Gastroesophageal sphincter (tissue), 4 donors: ENCODE measurements at regions not wholly inside any gene's neighbourhood (a gene's known extent, or its start where the extent isn't known, plus 50 kb on each side); places are given as distances from the start of the nearest gene placed in this dataset.

Experiments
- ATAC-seq: fragments of 150-250 bp; one replicate; pipeline ENCODE4 v1.9.1; 2016; ENCODE audit warnings: mild to moderate bottlenecking, moderate library complexity
- H3K27ac ChIP-seq, 4 donors: fragments of 200-600 bp; sonication (generic) in 3 of 4; 1 replicate in 3 of 4; 2 replicates in 1 of 4; pipeline ENCODE4 v1.5.1; 2016 to 2019
- H3K27me3 ChIP-seq: fragments of 200-600 bp; sonication (generic); one replicate; pipeline ENCODE4 v1.5.1; 2019
- H3K36me3 ChIP-seq, 2 donors: fragments of 200-600 bp; sonication (generic); one replicate each; pipeline ENCODE4 v1.5.1; 2019; ENCODE audit warnings: control low read depth in 1 of 2
- H3K4me1 ChIP-seq, 3 donors: fragments of 200-600 bp; sonication (generic); 1 replicate in 2 of 3; 2 replicates in 1 of 3; pipeline ENCODE4 v1.5.1; 2016 to 2019; ENCODE audit warnings: control low read depth in 2 of 3
- H3K4me3 ChIP-seq, 2 donors: fragments of 200-600 bp; sonication (generic); one replicate each; pipeline ENCODE4 v1.5.1; 2019; ENCODE audit warnings: mild to moderate bottlenecking in 1 of 2, moderate library complexity in 1 of 2
- H3K9me3 ChIP-seq, 3 donors: fragments of 200-600 bp; sonication (generic); one replicate each; pipeline ENCODE4 v1.5.1; 2017 to 2019; ENCODE audit warnings: control low read depth in 2 of 3
- EP300 ChIP-seq: sonication (generic); formaldehyde crosslinking; IDR thresholded peaks from one replicate; pipeline ENCODE4 v1.6.1; 2017; ENCODE audit warnings: antibody characterized with exemption, mild to moderate bottlenecking
- POLR2A ChIP-seq, 2 donors: fragments of 450-650 bp; IDR thresholded peaks; one replicate each; pipeline ENCODE4 v1.6.1; 2017; ENCODE audit warnings: antibody characterized with exemption in 2 of 2, mild to moderate bottlenecking in 2 of 2, moderate library complexity in 1 of 2
- POLR2AphosphoS5 ChIP-seq: sonication (generic); formaldehyde crosslinking; IDR thresholded peaks from one replicate; pipeline ENCODE4 v1.6.1; 2017; ENCODE audit warnings: antibody characterized with exemption
- WGBS, 2 donors: methylation state at CpG; one replicate each; pipeline ENCODE4 v1.1.5; 2018; ENCODE audit warnings: low coverage in 1 of 2; 5-methylcytosine and 5-hydroxymethylcytosine counted together
- TF ChIP-seq, protein P1 (sequence below), 4 experiments: fragments of 200-600 bp in 2 of 4; fragments of 450-650 bp in 2 of 4; sonication (generic) in 1 of 4; IDR thresholded peaks; one replicate each; pipeline ENCODE4 v1.5.1; 2017 to 2019; ENCODE audit warnings: antibody characterized with exemption in 4 of 4, mild to moderate bottlenecking in 2 of 4, moderate library complexity in 2 of 4

DNA sequence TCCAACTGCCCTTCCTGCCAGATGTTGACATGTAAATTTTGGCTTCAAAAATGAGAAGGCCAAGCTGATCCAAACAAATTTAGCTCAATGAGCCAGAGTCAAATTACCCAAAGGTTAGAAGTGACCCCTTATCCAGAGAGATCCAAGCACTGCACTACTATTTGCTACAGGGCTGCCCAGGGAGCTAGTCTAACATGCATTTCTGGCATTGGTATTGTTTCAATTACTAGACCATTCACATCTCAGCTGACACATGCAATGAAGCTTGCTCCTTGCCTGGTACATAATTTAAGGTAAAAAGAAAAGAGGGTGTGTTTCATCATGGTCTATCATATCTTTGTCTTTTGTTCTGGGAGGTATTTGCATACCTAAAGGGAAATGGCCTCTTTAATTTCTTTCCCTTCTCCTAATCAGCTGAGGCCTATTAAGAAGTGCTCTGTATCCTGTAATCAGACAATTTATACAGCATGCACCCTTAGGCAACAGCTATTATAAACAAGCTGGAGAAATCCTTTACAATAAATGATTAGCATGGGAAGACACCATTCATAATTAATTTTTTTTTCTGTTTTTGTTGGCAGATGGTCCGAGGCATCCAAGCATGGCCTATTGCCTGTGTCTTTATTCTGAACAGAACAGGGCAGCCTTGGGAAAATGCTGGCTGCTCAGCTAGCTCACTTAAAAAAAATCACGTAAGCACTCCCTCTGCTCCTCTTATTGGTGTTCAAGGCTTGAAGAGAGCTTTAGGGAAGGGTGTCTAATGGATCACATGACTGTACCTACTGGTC is 161.5 kb upstream of the SALL1 start:
- Histone ChIP-seq H3K27me3 (no peaks in the 10 kb centered on the region), H3K27ac (no peak overlapping the region), H3K36me3 (no peaks in the 10 kb centered on the region), H3K4me1 (no peaks in the 10 kb centered on the region), H3K4me3 (no peak overlapping the region), H3K9me3 (peaks cover 0 to 13% (median 0%) of the 10 kb centered on the region in 3 donors)
- ATAC-seq, result no peak
- no peak for TF ChIP-seq POLR2AphosphoS5
- no peak for TF ChIP-seq POLR2A (IDR thresholded peaks at IDR 0.05)
- TF ChIP-seq, protein P1, sequence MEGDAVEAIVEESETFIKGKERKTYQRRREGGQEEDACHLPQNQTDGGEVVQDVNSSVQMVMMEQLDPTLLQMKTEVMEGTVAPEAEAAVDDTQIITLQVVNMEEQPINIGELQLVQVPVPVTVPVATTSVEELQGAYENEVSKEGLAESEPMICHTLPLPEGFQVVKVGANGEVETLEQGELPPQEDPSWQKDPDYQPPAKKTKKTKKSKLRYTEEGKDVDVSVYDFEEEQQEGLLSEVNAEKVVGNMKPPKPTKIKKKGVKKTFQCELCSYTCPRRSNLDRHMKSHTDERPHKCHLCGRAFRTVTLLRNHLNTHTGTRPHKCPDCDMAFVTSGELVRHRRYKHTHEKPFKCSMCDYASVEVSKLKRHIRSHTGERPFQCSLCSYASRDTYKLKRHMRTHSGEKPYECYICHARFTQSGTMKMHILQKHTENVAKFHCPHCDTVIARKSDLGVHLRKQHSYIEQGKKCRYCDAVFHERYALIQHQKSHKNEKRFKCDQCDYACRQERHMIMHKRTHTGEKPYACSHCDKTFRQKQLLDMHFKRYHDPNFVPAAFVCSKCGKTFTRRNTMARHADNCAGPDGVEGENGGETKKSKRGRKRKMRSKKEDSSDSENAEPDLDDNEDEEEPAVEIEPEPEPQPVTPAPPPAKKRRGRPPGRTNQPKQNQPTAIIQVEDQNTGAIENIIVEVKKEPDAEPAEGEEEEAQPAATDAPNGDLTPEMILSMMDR (IDR thresholded peaks at IDR 0.05), result no peak
- no peak for TF ChIP-seq EP300
- WGBS, 2 donors, result 22% methylated on average over 1 to 2 of the region's 2 CpGs

DNA sequence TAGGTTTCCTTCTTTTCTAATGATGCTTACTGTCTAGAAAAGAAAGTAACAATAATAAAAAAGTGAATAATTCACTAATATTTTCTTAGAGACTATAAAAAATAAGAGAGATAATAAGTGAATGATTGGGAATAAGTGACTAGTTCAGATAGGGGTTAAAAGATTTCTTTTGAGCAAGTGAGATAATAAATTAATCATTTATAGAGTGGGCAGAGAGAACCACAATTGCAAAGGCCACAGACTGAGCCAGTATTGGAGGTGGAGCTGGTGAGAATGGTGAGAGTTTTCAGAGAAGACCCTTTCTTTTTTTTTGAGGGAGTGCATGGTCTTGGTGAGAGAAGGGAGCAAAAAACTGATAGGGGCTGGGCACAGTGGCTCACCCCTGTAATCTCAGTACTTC is 159.1 kb upstream of the SALL1 start:
- Histone ChIP-seq H3K27ac (no peak overlapping the region), H3K9me3 (peaks cover 0 to 13% (median 0%) of the 10 kb centered on the region in 3 donors), H3K4me1 (no peaks in the 10 kb centered on the region), H3K36me3 (no peaks in the 10 kb centered on the region), H3K4me3 (no peak overlapping the region), H3K27me3 (no peaks in the 10 kb centered on the region)
- ATAC-seq, result no peak
- no peak for TF ChIP-seq EP300
- no peak for TF ChIP-seq POLR2AphosphoS5
- no peak for TF ChIP-seq POLR2A (IDR thresholded peaks at IDR 0.05)
- TF ChIP-seq, protein P1 (IDR thresholded peaks at IDR 0.05), result no peak

DNA sequence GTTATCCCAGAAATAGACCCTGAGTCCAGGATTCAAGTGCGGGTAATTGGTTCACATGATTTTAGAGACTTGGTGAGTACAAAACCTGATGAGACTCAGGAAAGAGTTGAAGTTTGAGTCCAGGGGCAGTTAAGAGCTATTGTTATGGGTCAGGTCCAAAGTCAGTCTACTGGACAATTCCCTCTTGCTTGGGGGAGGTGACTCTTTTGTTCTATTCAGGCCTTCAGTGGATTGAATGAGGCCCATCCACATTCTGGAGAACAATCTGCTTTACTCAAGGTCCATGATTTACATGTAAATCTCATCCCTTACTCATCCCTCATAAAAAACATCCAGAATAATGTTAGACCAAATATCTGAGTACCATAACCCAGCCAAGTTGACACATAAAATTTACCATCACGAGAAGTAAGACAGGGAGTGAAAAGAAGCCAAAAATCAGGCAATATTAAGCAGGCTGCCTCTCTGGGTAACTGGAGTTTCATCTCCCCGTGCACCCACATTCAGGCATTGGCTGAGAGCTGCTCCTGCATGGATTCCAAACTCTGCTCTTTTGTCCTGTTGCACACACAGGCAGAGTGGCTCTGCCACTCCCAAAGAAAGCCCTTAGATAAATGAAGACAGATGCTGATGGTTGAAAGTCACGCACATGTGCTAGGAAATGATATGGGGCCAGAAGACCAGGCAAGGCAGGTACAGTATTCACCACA is 156.0 kb upstream of the SALL1 start:
- no peak overlapping the region for H3K27ac ChIP-seq
- H3K4me3 ChIP-seq, result no peak overlapping the region
- 59 to 67% methylated on average over 3 of the region's 4 CpGs for WGBS, 2 donors
- no peaks in the 10 kb centered on the region for H3K27me3 ChIP-seq
- ATAC-seq, result no peak
- H3K9me3 ChIP-seq, result peaks cover 0 to 7% (median 0%) of the 10 kb centered on the region in 3 donors
- TF ChIP-seq EP300 (no peak), POLR2AphosphoS5 (no peak), POLR2A (IDR thresholded peaks at IDR 0.05) (no peak)
- TF ChIP-seq, protein P1 (IDR thresholded peaks at IDR 0.05), result no peak
- H3K36me3 ChIP-seq, result no peaks in the 10 kb centered on the region
- H3K4me1 ChIP-seq, result no peaks in the 10 kb centered on the region

DNA sequence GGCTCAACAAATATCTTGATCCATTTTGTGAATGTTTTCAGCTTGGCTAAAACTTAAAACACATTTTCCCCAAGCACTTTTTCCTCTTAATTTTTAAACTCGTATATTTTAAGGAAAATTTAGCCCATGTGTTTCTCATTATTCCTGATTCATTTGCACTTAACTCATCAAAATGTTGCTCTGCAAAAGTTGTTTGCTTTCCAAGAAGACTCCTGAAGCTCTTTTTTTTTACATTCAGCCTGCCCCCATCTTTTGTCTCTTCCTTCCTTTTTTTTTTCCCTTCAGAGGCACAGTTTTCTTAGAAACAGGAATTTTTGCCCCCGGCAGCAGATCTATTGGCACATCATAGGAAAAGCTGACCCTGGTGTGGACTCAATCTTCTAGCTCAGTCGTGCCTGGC is 155.0 kb upstream of the SALL1 start:
- H3K4me3 ChIP-seq, result no peak overlapping the region
- WGBS, 2 donors, result 39 to 44% methylated on average over 3 of the region's 3 CpGs
- no peak overlapping the region for H3K27ac ChIP-seq
- no peak for ATAC-seq
- peaks cover 0 to under 1% (median 0%) of the 10 kb centered on the region in 3 donors for H3K9me3 ChIP-seq
- H3K27me3 ChIP-seq, result no peaks in the 10 kb centered on the region
- no peak for TF ChIP-seq POLR2AphosphoS5
- TF ChIP-seq, protein P1 (IDR thresholded peaks at IDR 0.05), result no peak
- no peak for TF ChIP-seq EP300
- no peak for TF ChIP-seq POLR2A (IDR thresholded peaks at IDR 0.05)
- H3K4me1 ChIP-seq, result no peaks in the 10 kb centered on the region
- H3K36me3 ChIP-seq, result no peaks in the 10 kb centered on the region
